Esophagus squamous epithelium (tissue), 5 donors: ENCODE measurements at regions not wholly inside any gene's neighbourhood (a gene's known extent, or its start where the extent isn't known, plus 50 kb on each side); places are given as distances from the start of the nearest gene placed in this dataset.
A peak's percentile ranks its signal among the peaks of the same experiment; 100 is the strongest.

ENCODE experiments used
- DNase-seq: peaks from one replicate; lab custom pipeline; 2025; lab: John Stamatoyannopoulos, UW
- H3K27ac ChIP-seq, 4 donors: fragments of 200-600 bp; sonication (generic); one replicate each; pipeline ENCODE4 v1.5.1; 2016 to 2019; ENCODE audit warnings: mild to moderate bottlenecking in 1 of 4
- H3K27me3 ChIP-seq, 4 donors: fragments of 200-600 bp; sonication (generic); 1 replicate in 3 of 4; 2 replicates in 1 of 4; pipeline versions ENCODE4 v1.5.1 to v1.6.0; 2017 to 2021; ENCODE audit warnings: antibody characterized with exemption in 1 of 4
- H3K36me3 ChIP-seq, 3 donors: fragments of 200-600 bp; sonication (generic); one replicate each; pipeline ENCODE4 v1.5.1; 2016 to 2019
- H3K4me1 ChIP-seq, 3 donors: fragments of 200-600 bp; sonication (generic); one replicate each; pipeline ENCODE4 v1.5.1; 2017 to 2019
- H3K4me3 ChIP-seq, 4 donors: fragments of 200-600 bp; sonication (generic); 1 replicate in 3 of 4; 2 replicates in 1 of 4; pipeline ENCODE4 v1.5.1; 2016 to 2019; ENCODE audit warnings: mild to moderate bottlenecking in 2 of 4, moderate library complexity in 1 of 4
- H3K9me3 ChIP-seq, 3 donors: fragments of 200-600 bp; sonication (generic); one replicate each; pipeline ENCODE4 v1.5.1; 2016 to 2019
- CTCF ChIP-seq, 6 experiments: fragments of 450-650 bp in 4 of 6; fragments of 200-600 bp in 2 of 6; sonication (generic) in 2 of 6; IDR thresholded peaks; one replicate each; pipeline ENCODE4 v1.5.1; 2016 to 2019; ENCODE audit warnings: antibody characterized with exemption in 6 of 6, mild to moderate bottlenecking in 4 of 6, moderate library complexity in 4 of 6
- POLR2A ChIP-seq, 4 donors: fragments of 450-650 bp; IDR thresholded peaks; one replicate each; pipeline ENCODE4 v1.6.1; 2017; ENCODE audit warnings: antibody characterized with exemption in 4 of 4, mild to moderate bottlenecking in 4 of 4, moderate library complexity in 3 of 4
- WGBS, 2 donors: methylation state at CpG; one replicate each; pipeline ENCODE4 v1.1.5; 2018; 5-methylcytosine and 5-hydroxymethylcytosine counted together
- intact Hi-C: fragments of 100-400 bp; cut with DNase I; formaldehyde crosslinking; loops from one replicate; pipeline ENCODE4 v1.15.0; 2022
- donor health status: DM: yes; HTN: yes; CAD: no.

GRCh38 chr10:104580774-104581675 is 60.1 kb upstream of the SORCS3 start:
- Histone ChIP-seq H3K9me3 (no peaks in the 10 kb centered on the region), H3K4me1 (peaks cover 0 to 7% (median 0%) of the 10 kb centered on the region in 3 donors), H3K4me3 (no peak overlapping the region), H3K36me3 (no peaks in the 10 kb centered on the region), H3K27me3 (peaks cover 0 to 59% (median 0%) of the 10 kb centered on the region in 4 donors), H3K27ac (no peak overlapping the region)
- intact Hi-C loops = no loop called here
- WGBS, 2 donors = 38 to 39% methylated on average over 17 to 20 of the region's 20 CpGs
- DNase-seq = no peak
- TF ChIP-seq POLR2A (IDR thresholded peaks at IDR 0.05) = no peak
- TF ChIP-seq CTCF (IDR thresholded peaks at IDR 0.05) = peak; percentile 35 to 79 (median 64)

- H3K4me3 ChIP-seq = no peak overlapping the region
- TF ChIP-seq POLR2A (IDR thresholded peaks at IDR 0.05) (no peak), CTCF (IDR thresholded peaks at IDR 0.05) (no peak)
- H3K9me3 ChIP-seq = no peaks in the 10 kb centered on the region
- peaks cover 0 to 62% (median 0%) of the 10 kb centered on the region in 4 donors for H3K27me3 ChIP-seq
- intact Hi-C loops = no loop called here
- no peak for DNase-seq
- no peaks in the 10 kb centered on the region for H3K36me3 ChIP-seq
- peaks cover 0 to 7% (median 0%) of the 10 kb centered on the region in 3 donors for H3K4me1 ChIP-seq
- WGBS, 2 donors = 71 to 72% methylated on average over 5 of the region's 5 CpGs
- H3K27ac ChIP-seq = no peak overlapping the region
Measured at GRCh38 chr10:104581884-104582601, 59.0 kb upstream of the SORCS3 start.

GRCh38 chr10:104582602-104582951 is 58.5 kb upstream of the SORCS3 start:
- DNase-seq = no peak
- H3K36me3 ChIP-seq = no peaks in the 10 kb centered on the region
- 38 to 39% methylated on average over 2 to 4 of the region's 4 CpGs for WGBS, 2 donors
- no peak for TF ChIP-seq POLR2A (IDR thresholded peaks at IDR 0.05)
- TF ChIP-seq CTCF (IDR thresholded peaks at IDR 0.05) = no peak
- peaks cover 0 to 62% (median 0%) of the 10 kb centered on the region in 4 donors for H3K27me3 ChIP-seq
- no peak overlapping the region for H3K27ac ChIP-seq
- H3K4me1 ChIP-seq = peaks cover 0 to 7% (median 0%) of the 10 kb centered on the region in 3 donors
- intact Hi-C loops = no loop called here
- H3K9me3 ChIP-seq = no peaks in the 10 kb centered on the region
- H3K4me3 ChIP-seq = no peak overlapping the region

GRCh38 chr10:104582966-104583365 is 58.1 kb upstream of the SORCS3 start:
- no peaks in the 10 kb centered on the region for H3K9me3 ChIP-seq
- H3K27me3 ChIP-seq = peaks cover 0 to 58% (median 0%) of the 10 kb centered on the region in 4 donors
- TF ChIP-seq POLR2A (IDR thresholded peaks at IDR 0.05) (no peak), CTCF (IDR thresholded peaks at IDR 0.05) (no peak)
- H3K4me1 ChIP-seq = peaks cover 0 to 7% (median 0%) of the 10 kb centered on the region in 3 donors
- H3K4me3 ChIP-seq = no peak overlapping the region
- intact Hi-C loops = no loop called here
- 88 to 100% methylated on average over 1 of the region's 1 CpG for WGBS, 2 donors
- H3K27ac ChIP-seq = no peak overlapping the region
- DNase-seq = no peak
- no peaks in the 10 kb centered on the region for H3K36me3 ChIP-seq

GRCh38 chr10:104584541-104584940 is 56.5 kb upstream of the SORCS3 start:
- Histone ChIP-seq H3K27ac (no peak overlapping the region), H3K9me3 (no peaks in the 10 kb centered on the region), H3K4me1 (peaks cover 0 to 7% (median 0%) of the 10 kb centered on the region in 3 donors), H3K4me3 (no peak overlapping the region), H3K27me3 (peaks cover 0 to 45% (median 0%) of the 10 kb centered on the region in 4 donors), H3K36me3 (no peaks in the 10 kb centered on the region)
- TF ChIP-seq POLR2A (IDR thresholded peaks at IDR 0.05) (no peak), CTCF (IDR thresholded peaks at IDR 0.05) (no peak)
- WGBS, 2 donors = 59 to 80% methylated on average over 4 to 6 of the region's 7 CpGs
- DNase-seq = no peak
- intact Hi-C loops = no loop called here
